NB4 (cell line): ENCODE measurements at regions not wholly inside any gene's neighbourhood (a gene's known extent, or its start where the extent isn't known, plus 50 kb on each side); places are given as distances from the start of the nearest gene placed in this dataset.

ENCODE experiments used
- TF ChIP-seq, protein P1 (sequence below): IDR thresholded peaks from one replicate; pipeline ENCODE4 v1.5.1; 2012; ENCODE audit warnings: low read depth, low read length
- TF ChIP-seq, protein P2 (sequence below): IDR thresholded peaks from 2 replicates; pipeline ENCODE4 v1.6.1; 2011; ENCODE audit warnings: low read depth, low read length

DNA sequence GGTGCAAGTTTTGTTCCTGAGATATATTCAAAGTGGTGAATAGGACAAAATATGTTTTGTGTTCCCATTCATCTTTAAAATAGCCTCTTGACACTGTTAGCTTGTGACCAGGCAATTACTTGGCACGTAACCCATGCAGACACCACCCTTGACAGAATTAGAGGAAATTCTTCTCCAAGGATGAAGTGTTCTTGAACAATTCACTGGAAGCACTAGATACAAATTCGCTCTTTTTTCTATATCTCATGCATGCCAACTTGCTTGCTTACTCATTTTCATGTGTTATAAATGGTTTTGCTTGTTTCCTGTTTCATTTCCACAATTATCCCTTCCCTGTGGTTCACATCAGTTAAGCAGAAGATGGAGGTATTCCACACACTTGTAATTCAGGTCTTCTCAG, 105.2 kb upstream of the MAN1A1 start:
- TF ChIP-seq, protein P1, sequence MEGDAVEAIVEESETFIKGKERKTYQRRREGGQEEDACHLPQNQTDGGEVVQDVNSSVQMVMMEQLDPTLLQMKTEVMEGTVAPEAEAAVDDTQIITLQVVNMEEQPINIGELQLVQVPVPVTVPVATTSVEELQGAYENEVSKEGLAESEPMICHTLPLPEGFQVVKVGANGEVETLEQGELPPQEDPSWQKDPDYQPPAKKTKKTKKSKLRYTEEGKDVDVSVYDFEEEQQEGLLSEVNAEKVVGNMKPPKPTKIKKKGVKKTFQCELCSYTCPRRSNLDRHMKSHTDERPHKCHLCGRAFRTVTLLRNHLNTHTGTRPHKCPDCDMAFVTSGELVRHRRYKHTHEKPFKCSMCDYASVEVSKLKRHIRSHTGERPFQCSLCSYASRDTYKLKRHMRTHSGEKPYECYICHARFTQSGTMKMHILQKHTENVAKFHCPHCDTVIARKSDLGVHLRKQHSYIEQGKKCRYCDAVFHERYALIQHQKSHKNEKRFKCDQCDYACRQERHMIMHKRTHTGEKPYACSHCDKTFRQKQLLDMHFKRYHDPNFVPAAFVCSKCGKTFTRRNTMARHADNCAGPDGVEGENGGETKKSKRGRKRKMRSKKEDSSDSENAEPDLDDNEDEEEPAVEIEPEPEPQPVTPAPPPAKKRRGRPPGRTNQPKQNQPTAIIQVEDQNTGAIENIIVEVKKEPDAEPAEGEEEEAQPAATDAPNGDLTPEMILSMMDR: no peak
- TF ChIP-seq, protein P2, sequence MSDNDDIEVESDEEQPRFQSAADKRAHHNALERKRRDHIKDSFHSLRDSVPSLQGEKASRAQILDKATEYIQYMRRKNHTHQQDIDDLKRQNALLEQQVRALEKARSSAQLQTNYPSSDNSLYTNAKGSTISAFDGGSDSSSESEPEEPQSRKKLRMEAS: no peak
